Transverse colon (tissue), 3 donors: ENCODE measurements at regions not wholly inside any gene's neighbourhood (a gene's known extent, or its start where the extent isn't known, plus 50 kb on each side); places are given as distances from the start of the nearest gene placed in this dataset.

Experiments used
- EP300 ChIP-seq: sonication (generic); formaldehyde crosslinking; IDR thresholded peaks from one replicate; pipeline ENCODE4 v1.6.1; 2017; ENCODE audit warnings: antibody characterized with exemption, low read depth
- TF ChIP-seq, protein P1 (sequence below), 5 experiments: fragments of 200-600 bp in 3 of 5; fragments of 450-650 bp in 2 of 5; sonication (generic) in 3 of 5; IDR thresholded peaks; 1 replicate in 2 of 5; 2 replicates in 3 of 5; pipeline ENCODE4 v1.5.1; 2016 to 2017; ENCODE audit warnings: antibody characterized with exemption in 5 of 5, inconsistent platforms in 3 of 5, mild to moderate bottlenecking in 2 of 5, moderate library complexity in 1 of 5

DNA sequence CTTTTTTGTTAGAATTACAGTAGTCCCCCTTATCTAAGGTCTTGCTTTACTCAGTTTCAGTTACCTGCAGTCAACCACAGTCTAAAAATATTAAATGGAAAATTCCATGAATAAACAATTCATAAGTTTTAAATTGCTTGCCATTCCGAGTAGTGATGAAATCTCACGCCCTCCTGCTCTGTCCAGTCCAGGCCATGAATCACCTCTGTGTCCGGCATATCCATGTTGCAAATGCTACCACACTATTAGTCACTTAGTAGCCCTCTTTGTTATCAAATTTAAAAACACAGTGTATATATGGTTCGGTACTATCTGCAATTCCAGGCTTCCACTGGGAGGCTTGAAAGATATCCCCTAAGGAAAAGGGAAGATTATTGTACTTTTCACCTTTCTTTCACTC lies 164.6 kb upstream of the FAM83B start:
- no peak for TF ChIP-seq EP300
- TF ChIP-seq, protein P1, sequence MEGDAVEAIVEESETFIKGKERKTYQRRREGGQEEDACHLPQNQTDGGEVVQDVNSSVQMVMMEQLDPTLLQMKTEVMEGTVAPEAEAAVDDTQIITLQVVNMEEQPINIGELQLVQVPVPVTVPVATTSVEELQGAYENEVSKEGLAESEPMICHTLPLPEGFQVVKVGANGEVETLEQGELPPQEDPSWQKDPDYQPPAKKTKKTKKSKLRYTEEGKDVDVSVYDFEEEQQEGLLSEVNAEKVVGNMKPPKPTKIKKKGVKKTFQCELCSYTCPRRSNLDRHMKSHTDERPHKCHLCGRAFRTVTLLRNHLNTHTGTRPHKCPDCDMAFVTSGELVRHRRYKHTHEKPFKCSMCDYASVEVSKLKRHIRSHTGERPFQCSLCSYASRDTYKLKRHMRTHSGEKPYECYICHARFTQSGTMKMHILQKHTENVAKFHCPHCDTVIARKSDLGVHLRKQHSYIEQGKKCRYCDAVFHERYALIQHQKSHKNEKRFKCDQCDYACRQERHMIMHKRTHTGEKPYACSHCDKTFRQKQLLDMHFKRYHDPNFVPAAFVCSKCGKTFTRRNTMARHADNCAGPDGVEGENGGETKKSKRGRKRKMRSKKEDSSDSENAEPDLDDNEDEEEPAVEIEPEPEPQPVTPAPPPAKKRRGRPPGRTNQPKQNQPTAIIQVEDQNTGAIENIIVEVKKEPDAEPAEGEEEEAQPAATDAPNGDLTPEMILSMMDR (IDR thresholded peaks at IDR 0.05), result no peak
